Stimulated activated naive CD4-positive, alpha-beta T cell (primary cell): ENCODE measurements at regions not wholly inside any gene's neighbourhood (a gene's known extent, or its start where the extent isn't known, plus 50 kb on each side); places are given as distances from the start of the nearest gene placed in this dataset.

Source experiments
- DNase-seq, 6 experiments: peaks; one replicate each; lab custom pipeline; 2025; lab: John Stamatoyannopoulos, UW

DNA sequence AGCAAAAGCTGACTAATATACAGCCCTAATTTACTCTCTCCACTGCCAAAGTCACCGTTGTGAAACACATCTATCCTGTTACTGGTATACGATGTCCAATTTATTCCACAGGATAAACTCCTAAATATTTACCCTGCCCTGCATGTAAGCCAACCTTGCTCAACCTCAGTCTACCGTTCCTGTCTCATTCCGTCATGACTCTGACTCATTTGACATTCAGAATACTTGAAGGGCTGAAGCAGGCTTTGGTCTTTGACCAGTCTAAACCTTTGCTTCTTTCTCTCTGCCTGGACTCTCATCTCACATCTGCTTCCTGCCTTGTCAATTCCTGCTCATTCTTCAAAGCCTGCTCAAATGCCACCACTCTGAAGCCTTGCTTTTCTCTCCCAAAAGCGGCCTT lies 157.5 kb downstream of the SCP2D1 start:
- no peak for DNase-seq

- DNase-seq = no peak
Observed at GRCh38 chr20:18971574-18971973, 158.0 kb downstream of the SCP2D1 start.

GRCh38 chr20:18972251-18972876 lies 158.8 kb downstream of the SCP2D1 start:
- DNase-seq = no peak

- DNase-seq = no peak
Observed at GRCh38 chr20:18973529-18974173, 160.1 kb downstream of the SCP2D1 start.

DNA sequence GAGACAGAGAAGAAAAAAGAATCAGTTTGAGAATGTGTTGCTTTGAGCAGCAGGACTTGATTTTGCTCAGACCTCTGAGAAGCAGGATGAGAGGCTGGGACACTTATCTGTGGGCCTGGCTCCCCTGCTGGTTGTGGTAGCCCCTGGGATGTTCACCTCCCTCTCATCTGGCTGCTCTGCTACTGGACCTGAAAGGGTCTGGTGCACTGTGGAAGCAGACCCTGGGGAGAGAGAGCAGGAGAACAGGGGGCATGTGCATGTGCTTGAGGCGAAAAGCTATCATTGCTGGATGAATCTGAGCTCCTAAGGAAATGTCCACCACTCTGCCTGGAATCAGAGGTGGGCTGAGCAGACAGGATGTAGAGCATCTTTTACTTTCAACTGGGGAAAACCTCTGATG lies 161.1 kb downstream of the SCP2D1 start:
- DNase-seq = no peak

- DNase-seq = no peak
Observed at GRCh38 chr20:18977441-18977840, 163.9 kb downstream of the SCP2D1 start.

- no peak for DNase-seq
Observed at GRCh38 chr20:18978311-18978710, 164.7 kb downstream of the SCP2D1 start.

DNA sequence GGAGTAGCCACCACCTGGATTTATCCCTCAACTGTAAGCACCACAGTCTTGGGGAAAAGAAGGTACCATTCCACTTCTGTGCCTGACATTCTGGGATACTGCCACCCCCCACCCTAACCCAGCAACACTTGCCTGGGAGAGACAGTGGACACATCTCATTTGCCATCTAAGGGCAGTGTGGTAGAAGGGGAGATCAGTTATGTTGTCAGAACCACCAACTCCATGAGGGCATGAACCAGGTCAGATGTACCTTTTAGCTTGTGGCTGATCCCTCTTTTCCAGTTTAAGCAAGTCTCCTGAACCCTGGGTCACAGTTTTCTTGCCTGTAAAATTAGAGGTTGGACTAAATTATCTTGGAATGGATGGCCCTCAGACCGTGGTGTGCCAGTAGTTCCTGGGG lies 165.5 kb downstream of the SCP2D1 start:
- no peak for DNase-seq

DNA sequence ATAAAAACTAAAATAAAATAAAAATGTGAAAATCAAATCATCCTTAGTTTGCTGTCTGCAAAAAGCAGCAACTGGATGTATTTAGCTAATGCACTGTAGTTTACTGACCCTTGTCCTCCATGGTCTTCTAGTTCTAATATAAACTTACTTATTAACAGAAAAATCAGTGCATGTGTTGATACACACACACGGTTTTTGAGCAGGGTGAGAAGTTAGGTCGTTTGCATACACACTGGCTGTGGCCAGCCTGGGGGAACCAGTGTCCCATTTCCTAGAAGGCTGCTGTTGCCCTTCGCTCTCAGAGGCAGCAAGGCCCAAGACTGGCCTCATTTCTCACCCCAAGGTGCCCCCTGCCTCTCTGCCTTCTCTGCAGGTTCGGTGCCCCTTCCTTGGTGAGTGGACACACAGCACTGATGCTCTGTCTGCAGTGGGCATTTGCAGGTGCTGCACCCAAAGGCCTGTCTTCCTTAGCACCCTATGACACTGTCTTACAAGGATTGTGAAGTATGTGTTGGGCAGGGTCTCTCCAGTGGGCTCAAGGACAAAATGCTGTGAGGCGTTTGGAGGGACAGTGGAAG lies 168.5 kb downstream of the SCP2D1 start:
- no peak for DNase-seq

- DNase-seq = no peak
Observed at GRCh38 chr20:18983796-18984195, 170.2 kb downstream of the SCP2D1 start.

GRCh38 chr20:18984238-18985200 lies 170.9 kb downstream of the SCP2D1 start:
- no peak for DNase-seq

DNA sequence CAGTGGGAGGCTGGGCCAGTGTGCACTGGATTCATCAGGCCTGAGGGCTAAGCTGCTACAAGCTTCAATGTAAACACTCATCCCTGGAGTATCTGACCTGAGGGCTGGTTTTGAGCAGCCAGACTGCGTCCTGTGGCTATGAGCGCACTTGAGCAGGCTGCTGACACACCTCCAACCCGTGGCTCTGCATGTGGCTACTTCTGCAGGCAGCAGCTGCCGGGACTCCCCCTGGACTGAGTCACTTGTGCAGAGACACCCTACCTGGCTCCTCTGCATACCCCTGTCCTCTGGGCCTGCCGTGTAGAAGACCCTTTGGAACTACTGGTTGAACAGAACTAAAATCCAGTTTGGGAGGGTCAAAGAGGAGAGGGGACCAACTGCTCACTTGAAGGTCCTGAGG lies 172.0 kb downstream of the SCP2D1 start:
- no peak for DNase-seq

GRCh38 chr20:18986146-18986830 lies 172.7 kb downstream of the SCP2D1 start:
- DNase-seq = no peak

- no peak for DNase-seq
Observed at GRCh38 chr20:18986895-18987580, 173.5 kb downstream of the SCP2D1 start.

GRCh38 chr20:18987781-18988360 lies 174.3 kb downstream of the SCP2D1 start:
- no peak for DNase-seq

- no peak for DNase-seq
Observed at GRCh38 chr20:18988701-18989100, 175.1 kb downstream of the SCP2D1 start.

GRCh38 chr20:18989736-18990474 lies 176.3 kb downstream of the SCP2D1 start:
- no peak for DNase-seq

GRCh38 chr20:18991012-18991411 lies 177.4 kb downstream of the SCP2D1 start:
- no peak for DNase-seq

DNA sequence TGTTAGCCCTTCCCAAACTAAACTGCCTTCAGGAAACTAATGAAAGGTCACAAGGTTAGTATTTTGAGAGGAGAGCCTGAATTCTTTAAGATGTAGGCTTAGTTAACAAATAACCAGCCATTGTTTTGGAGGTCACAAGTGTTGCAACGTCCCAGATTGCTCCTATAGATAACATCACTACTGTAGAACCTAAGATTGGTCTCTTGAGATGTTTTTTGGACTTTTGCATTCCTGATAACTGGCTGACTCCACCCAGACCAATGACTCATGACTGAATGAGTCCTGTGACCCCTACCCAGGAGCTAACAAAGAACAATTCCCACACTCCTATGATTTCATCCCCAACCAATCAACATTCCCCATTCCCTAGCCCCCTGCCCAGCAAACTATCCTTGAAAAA lies 178.8 kb downstream of the SCP2D1 start:
- no peak for DNase-seq

GRCh38 chr20:18995455-18995854 lies 181.9 kb downstream of the SCP2D1 start:
- no peak for DNase-seq
